ACHN (cell line): ENCODE measurements at regions not wholly inside any gene's neighbourhood (a gene's known extent, or its start where the extent isn't known, plus 50 kb on each side); places are given as distances from the start of the nearest gene placed in this dataset.
"Not testable (repeated sequence)": the region's sequence is repeated elsewhere in the genome, so short reads cannot be mapped to it uniquely, and the experiment has no call there.

Experiments used
- DNase-seq: peaks from one replicate; pipeline ENCODE4 v3.0.0-alpha.2; 2015
- in situ Hi-C: cut with HindIII; loops from 2 replicates; pipeline ENCODE4 v1.10.0; 2017; ENCODE audit warnings: low sequenced_read_pairs, low pct_ligation_motif_present, low pct_unique_long_range_greater_than_20kb

DNA sequence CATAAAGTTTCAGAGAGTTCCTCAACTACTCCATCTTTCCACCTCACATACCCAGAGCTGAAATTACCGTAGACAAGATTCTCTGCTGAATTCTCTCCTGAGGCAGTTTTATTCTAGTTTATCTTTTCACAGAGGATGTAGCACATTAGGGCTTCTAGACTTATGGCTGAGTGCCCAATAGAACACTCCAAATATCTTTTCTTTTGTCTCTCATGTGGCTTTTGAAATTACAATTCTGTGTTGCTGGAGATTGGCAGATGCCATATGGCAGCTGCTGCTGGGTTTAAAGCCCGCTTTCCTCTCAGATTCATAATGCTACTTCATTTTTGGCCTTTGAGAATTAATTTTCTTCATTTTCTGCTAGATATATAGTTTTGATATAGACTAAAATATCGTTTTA is 107.6 kb upstream of the BANK1 start:
- in situ Hi-C loops: no loop called here
- no peak for DNase-seq

DNA sequence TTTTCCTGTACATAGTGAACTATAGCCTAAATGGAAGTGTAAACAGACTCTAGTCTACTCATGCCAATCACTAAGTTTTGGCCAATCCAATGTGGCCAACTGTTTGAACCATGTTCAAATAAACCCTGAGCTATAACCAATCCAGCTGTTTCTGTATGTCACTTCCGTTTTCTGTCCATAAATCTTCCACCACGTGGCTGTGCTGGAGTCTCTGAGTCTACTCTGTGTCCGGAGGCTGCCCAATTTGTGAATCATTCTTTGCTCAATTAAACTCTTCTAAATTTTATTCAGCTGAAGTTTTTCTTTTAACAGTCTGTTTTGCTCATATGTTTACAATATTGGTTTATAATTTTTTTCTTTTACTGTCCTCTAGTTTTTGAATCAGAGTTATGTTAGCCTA is 112.3 kb upstream of the BANK1 start:
- in situ Hi-C loops: no loop called here
- no peak for DNase-seq

DNA sequence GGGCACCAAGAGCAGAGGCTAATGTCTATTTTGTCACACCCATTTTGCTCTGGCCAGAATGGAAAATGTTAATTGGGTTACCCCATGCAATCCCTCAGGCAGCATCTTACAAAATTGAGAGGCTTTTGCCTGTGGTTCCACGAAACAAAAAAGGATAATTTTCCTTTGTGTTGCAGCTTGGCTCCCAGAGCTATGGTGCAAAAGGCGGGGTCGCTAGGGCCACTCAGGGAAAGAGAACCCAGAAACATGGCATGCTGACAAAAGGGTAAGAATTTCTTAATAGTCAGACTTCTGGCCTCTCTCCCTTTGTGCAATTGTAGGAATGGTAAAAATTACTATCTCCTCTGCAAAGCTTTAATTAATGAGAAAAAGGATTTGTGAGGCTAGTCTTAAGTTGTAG is 119.6 kb upstream of the BANK1 start:
- in situ Hi-C loops: no loop called here
- no peak for DNase-seq

DNA sequence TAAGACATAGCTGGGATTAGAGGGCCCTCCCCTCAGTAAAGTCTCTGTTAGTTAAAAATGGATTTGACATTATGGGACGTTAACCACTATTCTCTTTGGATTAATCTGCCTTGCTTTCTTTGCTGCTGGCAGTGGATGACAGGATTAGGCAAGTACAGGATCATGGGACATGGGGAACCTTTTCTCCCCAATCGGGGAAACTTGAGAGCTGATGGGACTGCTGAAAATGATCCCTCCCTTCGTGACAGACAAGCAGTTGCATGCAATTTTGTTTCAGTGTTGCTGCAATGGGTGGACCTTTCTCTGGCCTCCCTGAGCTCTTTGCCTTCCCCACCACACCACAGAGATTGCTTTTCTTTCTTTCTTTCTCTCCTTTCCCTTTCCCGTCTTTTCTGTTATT is 120.2 kb upstream of the BANK1 start:
- DNase-seq: no peak
- in situ Hi-C loops: no loop called here

DNA sequence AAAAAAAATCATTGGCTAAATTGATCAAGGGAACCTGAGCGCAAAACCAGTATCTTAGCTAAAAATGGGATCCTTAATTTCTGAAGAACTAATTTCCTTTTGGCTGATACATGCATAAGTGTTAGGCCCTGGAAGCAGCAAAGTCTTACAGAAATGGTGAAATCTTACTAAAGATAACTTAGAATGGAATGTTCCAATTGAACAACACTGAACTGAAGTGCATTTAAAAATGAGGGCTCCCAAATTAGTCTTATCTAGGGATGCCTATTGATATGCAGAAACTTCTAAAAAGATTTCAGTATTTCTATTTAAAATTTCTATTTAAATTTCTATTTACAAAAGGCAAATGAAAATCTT is 120.7 kb upstream of the BANK1 start:
- no peak for DNase-seq
- in situ Hi-C loops: no loop called here

DNA sequence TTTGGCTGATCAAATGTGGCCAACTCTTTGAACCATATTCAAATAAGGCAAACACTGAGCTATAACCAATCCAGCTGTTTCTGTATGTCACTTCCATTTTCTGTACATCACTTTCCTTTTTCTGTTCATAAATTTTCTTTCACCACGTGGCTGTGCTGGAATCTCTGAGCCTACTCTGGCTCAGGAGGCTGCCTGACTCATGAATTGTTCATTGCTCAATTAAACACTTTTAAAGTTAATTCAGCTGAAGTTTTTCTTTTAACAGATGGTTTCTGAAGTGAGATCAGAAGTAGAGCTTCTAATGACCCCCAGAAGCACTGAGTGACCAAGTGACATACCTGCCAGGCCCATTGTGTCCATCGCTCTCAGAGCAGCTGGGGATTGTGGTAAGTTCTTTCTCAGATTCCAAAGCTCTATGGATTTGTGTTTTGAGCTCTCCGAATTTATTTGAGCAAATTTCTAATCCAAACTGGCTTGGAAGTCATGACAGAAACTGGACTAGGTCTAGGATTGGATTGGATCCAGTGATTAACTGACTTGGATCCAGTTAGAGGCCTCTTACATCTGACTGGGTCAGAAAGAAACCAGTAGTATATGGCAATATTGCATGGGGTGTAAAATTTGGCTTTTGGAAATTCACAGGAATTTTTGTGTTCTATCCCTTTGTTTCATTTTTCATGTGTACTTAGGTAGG is 121.2 kb upstream of the BANK1 start:
- DNase-seq: no peak
- in situ Hi-C loops: no loop called here

DNA sequence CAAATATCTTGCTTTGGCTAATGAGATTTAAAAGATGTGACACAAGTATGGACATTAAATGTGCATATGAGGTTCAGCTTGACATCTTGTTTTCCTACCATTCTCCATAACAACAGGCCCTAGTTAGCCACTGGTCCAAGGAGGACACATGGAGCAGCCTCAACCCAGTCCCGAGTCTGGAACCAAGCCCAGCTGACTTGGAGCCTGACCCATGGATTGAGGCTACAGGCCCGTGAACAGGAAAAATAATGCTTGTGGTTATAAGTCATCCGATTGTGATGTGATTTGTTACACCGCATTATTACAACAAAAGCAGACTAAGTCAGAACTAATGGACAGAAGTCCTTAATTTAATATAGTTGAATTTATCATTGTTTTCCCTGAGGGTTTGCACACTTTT is 123.2 kb upstream of the BANK1 start:
- DNase-seq: no peak
- in situ Hi-C loops: no loop called here

DNA sequence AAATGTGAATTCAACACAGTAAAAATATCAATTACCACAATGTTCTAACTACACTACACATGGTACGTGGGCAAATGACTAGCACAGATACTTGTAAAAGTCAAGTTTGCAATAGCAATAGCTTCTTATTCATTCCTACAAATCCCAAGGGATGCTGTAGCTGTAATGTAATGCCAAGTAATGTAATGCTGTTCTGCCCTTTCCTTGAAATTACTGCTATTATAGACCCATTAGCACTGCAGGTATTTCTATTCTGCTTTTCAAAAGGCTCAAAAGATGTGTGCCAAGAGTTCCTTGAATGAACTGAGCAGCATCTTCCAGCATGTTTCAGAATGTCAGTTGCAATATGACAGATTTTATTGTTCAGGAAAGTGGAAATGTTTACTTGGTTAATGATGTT is 129.9 kb upstream of the BANK1 start:
- no peak for DNase-seq
- in situ Hi-C loops: no loop called here

DNA sequence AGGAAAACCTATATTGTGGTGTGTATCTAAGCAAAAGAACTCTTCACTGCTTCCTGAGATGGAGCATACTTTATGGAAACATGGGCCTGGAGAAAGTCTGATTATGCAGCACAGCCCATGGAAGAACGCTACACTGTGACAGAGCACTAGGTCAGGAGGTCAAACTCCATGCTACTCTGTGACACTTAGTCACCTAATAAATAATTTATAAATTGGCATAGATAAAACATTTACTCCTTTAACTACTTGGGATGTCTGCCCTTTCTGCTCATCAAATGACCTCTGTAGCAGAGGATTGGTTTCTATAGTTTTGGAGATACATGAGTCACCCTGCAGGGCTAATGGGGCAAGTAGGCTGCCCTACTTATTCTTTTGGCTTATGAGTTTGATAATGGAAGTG is 134.7 kb upstream of the BANK1 start:
- in situ Hi-C loops: no loop called here
- no peak for DNase-seq

DNA sequence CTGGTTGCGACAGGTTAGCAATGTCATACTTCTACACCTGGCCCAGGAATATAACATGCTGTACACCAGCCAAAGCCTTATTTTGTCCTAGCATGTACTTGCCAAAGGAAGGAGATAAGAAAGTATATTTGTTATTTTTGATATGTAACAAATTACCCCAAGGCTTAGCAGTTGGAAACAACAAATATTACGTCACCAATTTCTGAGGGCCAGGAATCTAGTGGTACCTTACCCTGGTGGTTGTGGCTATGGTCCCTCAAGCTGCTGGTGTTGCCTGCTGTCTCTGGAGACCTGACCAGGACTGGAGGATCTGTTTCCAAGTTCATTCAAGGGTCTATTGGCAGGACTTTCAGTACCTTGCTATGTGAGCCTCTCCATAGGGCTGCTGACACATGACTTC is 135.5 kb upstream of the BANK1 start:
- in situ Hi-C loops: no loop called here
- DNase-seq: no peak

DNA sequence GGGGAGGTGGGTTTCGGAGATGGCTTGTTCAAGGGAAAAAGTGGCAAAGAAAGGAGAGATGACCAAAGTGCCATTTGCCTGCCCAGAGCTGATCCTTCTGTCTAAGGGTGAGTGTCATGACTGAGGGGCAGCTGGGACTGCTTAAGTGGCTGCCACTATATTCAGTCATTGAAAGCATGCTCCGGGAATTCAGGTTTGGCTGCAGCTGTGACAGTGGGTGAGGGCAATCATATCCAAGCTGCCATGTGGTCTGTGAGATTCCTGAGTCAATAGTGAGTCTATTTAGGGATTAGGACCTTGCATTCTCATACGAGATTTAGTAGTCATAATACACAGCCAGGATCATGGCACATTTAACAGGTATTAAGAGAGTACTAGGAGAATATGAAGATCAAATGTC is 138.8 kb upstream of the BANK1 start:
- in situ Hi-C loops: no loop called here
- DNase-seq: no peak

DNA sequence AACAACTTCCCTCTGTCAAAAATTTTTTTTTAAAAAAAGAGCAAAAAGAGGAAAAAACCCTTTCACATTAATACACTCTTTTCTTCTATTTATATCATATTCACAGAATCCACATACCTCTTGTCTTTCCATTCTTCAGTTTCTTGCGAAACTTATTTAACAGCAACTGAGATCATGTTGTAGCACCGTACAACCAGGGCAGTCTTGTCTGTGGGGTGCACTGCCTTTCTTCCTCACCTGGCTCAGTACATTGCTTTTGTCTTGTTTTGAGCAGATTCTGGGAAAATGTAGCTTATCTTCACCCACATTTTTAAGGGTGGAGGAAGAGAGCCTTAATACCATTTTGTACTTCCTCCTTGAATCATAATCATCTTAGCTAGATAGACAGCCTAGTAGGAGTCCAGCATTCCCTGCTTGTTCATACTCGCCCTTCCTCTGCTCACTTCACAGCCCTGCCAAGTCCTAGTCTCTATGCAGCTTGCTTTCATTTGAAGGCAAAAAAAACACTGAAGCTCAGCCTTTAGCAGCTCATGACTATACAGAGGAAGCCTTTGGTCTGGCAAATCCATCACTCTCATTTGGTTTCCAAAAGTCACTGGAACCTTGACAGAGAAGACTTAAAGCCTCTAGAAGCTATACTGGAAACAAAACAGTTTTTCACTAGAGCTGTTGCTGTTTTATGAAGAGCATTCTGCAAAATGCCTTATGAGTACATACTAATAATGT is 140.6 kb upstream of the BANK1 start:
- DNase-seq: no peak
- in situ Hi-C loops: no loop called here

DNA sequence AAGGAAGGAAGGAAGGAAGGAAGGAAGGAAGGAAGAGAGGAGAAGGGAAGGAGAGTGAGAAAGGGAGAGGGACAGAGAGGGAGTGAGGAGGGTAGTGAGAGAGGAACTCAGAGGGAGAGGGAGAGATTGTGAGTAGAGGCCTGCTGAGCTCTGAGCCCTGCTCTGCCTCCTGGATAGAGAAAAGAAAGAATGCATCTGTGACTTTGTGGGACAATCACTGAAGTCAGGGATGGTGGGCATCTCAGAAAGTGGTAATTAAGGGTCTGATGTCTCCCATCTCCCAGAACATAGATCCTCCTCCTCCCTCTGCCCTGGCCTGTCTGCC is 142.9 kb upstream of the BANK1 start:
- in situ Hi-C loops: no loop called here
- DNase-seq: no peak

DNA sequence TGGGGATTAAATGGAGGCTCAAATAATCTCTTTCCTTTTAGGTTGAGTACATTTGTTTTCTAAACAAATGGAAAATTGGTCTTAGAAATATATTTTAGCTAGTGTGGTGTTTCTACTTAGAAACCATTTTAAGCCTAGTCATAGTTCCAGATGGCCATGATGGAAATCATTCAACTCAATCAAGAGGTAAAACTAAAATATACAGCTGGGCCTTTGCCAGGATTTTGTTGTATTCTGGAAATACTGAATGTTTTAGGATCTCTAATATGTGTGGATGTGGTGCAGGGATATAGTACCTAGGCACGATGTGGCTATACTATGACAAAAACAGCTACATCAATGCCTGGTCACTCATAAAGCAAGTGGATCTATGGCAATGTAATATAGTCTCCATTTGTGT is 146.0 kb upstream of the BANK1 start:
- in situ Hi-C loops: no loop called here
- no peak for DNase-seq

DNA sequence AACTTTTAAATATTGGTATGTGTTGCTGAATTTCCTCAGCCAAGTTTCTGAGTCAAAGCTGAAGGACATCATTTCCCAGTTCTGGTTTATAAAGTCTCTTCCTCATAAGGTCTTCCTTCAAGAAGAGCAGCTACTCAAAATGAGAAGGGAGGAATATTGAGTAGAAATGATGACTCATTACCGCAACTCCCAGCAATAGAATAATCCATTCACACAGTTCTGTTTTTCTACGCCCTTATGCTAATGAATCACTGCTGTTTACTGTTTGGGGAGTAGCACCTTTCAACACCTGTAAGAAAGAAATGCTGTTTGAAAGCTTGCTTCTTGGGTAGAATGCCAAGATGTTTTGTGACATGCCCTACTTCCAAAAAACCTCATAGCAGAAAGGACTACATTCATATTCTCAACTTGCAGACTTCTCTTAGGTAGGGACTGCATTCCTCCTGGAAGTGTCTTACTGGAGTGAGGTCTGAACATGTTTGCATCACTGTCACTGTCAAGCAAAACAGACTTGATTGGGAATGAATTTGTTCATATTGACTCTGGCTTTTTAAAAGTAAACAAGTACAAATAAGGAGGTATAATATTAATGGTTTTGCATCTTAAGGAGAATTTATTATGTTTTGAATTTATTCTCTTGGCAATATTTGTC is 147.2 kb upstream of the BANK1 start:
- no peak for DNase-seq
- in situ Hi-C loops: no loop called here

DNA sequence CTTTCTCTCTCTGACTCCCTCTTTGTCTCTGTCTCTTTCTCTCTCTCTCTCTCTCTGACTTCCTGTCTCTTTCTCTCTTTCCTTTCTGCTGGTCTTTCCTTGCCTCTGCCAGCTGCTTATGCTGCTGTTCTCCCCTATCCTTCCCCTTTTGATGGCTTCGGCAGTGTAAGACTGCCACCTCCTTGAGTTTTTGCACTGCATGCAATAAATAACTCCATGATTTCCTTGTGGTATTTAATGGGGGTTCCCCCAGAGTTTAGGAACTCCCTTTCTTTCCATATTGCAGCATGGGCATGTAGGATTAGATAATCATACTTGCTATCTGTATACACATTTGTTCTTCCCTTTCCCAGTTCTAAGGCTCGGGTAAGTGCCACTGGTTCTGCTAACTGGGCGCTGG is 157.8 kb upstream of the BANK1 start:
- DNase-seq, in situ Hi-C loops: not testable (repeated sequence)

DNA sequence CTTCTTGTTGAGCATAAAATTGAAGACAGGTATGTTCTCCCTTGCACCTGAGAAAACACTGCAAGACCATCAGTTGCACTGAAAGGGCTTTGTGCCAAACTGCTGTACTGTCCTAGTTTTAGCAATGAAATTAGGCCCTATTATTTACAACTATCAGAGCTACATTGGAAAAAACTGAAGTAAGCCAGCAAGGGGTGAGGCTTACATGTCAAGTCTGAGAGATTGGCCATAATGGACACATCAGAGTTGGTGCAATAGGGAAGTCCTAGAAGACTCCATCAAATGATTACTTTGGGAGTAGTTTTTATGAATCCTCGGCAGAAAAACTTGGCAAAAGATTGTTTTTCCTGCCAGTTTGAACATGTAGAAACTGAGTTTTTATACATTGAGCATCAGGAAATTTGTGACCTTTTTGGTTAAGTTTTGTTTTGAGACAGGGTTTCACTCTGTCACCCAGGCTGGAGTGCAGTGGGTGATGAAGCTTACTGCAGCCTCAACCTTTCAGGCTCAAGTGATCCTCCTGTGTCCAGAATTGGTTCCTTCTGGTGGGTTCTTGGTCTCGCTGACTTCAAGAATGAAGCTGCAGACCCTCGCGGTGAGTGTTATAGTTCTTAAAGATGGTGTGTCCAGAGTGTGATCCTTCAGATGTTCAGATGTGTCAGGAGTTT is 160.1 kb upstream of the BANK1 start:
- no peak for DNase-seq
- in situ Hi-C loops: no loop called here

DNA sequence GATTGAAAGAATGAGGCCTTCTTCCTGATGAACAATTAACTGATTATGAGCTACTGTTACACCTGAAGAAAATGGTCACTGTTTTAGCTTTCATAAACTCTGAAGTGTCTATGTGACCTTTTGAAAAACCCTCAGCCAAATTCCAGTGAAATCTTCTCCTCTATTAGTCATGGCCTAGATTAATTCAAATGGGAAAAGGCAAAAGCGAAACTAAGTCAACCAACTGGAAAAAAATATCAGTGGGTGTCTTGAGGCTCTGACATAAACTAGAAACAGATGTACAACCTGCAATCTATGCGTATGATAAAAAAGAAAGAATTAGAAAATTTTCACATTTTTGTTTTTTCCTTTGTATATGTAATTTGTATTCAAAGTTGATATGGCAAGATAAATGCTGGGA is 169.4 kb upstream of the BANK1 start:
- in situ Hi-C loops: no loop called here
- DNase-seq: peak; percentile 59

DNA sequence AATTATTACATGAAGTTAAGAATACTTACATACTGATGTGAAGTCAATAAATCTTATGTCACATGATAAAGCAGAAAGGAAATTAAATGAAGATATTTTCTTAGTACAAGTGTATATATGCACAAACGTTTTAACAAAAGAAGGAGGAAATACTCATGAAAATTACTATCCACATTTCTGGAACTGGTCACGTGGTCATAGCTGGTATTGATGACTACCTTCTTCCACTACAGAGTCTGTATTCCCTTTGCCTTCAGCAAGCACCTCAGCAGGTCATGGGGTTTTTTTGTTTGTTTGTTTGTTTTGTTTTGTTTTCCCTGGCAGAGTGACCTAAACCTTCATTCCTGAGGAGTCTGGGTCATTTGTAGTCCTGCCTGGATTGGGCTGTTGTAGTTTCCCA is 174.9 kb upstream of the BANK1 start:
- no peak for DNase-seq
- in situ Hi-C loops: no loop called here

DNA sequence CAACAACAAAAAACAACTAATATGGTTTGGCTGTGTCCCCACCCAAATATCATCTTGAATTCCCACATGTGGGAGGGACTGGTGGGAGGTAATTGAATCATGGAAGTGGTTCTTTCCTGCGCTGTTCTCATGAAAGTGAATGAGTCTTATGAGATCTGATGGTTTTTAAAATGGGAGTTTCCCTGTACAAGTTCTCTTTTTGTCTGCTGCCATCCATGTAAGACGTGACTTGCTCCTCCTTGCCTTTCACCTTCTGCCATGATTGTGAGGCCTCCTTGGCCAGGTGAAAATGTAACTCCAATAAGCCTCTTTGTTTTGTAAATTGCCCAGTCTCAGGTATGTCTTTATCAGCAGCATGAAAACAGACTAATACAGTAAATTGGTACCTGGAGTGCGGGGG is 183.5 kb upstream of the BANK1 start:
- in situ Hi-C loops: not testable (repeated sequence)

More for the DNA sequence above, 183.5 kb upstream of the BANK1 start:
- not testable (repeated sequence) for DNase-seq
